ENCODE measurements at regions not wholly inside any gene's neighbourhood (a gene's known extent, or its start where the extent isn't known, plus 50 kb on each side); places are given as distances from the start of the nearest gene placed in this dataset.

GRCh38 chr3:72185549-72186399 is 400.8 kb upstream of the PROK2 start:
- TF ChIP-seq TAF1 (IDR thresholded peaks at IDR 0.05; ENCODE audit: low read depth, low read length) (no peak), POLR2AphosphoS5 (IDR thresholded peaks at IDR 0.05; ENCODE audit: low read depth, low read length) (no peak), POLR2A (IDR thresholded peaks at IDR 0.05; ENCODE audit: low read depth, low read length) (no peak), SPI1 (IDR thresholded peaks at IDR 0.05; ENCODE audit: low read depth, low read length) (no peak)

Data from GM12891 (cell line).